Liver (tissue), 8 donors: ENCODE measurements at regions not wholly inside any gene's neighbourhood (a gene's known extent, or its start where the extent isn't known, plus 50 kb on each side); places are given as distances from the start of the nearest gene placed in this dataset.

Source experiments
- DNase-seq: peaks from one replicate; pipeline ENCODE4 v3.0.0-alpha.2; 2017; ENCODE audit warnings: low spot score
- H3K27ac ChIP-seq, 2 donors: one replicate each; pipeline ENCODE4 v1.7.0; 2013; ENCODE audit warnings: inconsistent platforms in 2 of 2, low read length in 2 of 2, control low read depth in 1 of 2, low read depth in 1 of 2, mild to moderate bottlenecking in 1 of 2
- H3K27me3 ChIP-seq, 4 donors: one replicate each; pipeline versions ENCODE4 v1.6.1 to v1.7.0; 2013; ENCODE audit warnings: low read length in 3 of 4, inconsistent platforms in 1 of 4, mild to moderate bottlenecking in 1 of 4, moderate library complexity in 1 of 4; ENCODE audit not compliant: control insufficient read depth in 4 of 4, insufficient read depth in 4 of 4
- H3K36me3 ChIP-seq, 4 donors: one replicate each; pipeline versions ENCODE4 v1.6.1 to v1.7.0; 2013; ENCODE audit warnings: low read length in 3 of 4, mild to moderate bottlenecking in 3 of 4, low read depth in 1 of 4, moderate library complexity in 1 of 4; ENCODE audit not compliant: control insufficient read depth in 4 of 4, insufficient read depth in 3 of 4
- H3K4me1 ChIP-seq, 4 donors: one replicate each; pipeline versions ENCODE4 v1.6.1 to v1.7.0; 2013; ENCODE audit warnings: low read length in 3 of 4, mild to moderate bottlenecking in 3 of 4, moderate library complexity in 1 of 4; ENCODE audit not compliant: control insufficient read depth in 4 of 4, insufficient read depth in 4 of 4
- H3K4me3 ChIP-seq, 3 donors: one replicate each; pipeline versions ENCODE4 v1.6.1 to v1.7.0; 2013; ENCODE audit warnings: low read length in 3 of 3, control low read depth in 1 of 3, low read depth in 1 of 3, mild to moderate bottlenecking in 1 of 3
- H3K9ac ChIP-seq, 2 donors: one replicate each; pipeline ENCODE4 v1.7.0; 2013; ENCODE audit warnings: low read length in 2 of 2, mild to moderate bottlenecking in 2 of 2, moderate library complexity in 2 of 2, control low read depth in 1 of 2, low read depth in 1 of 2
- H3K9me3 ChIP-seq, 4 donors: one replicate each; pipeline versions ENCODE4 v1.6.1 to v1.7.0; 2013; ENCODE audit warnings: low read length in 3 of 4; ENCODE audit not compliant: control insufficient read depth in 4 of 4
- EGR1 ChIP-seq, 2 donors: IDR thresholded peaks; 2 replicates each; pipeline ENCODE4 v1.6.1; 2016 to 2018; ENCODE audit warnings: antibody characterized with exemption in 2 of 2, low read depth in 2 of 2
- FOXA1 ChIP-seq: IDR thresholded peaks from 2 replicates; pipeline ENCODE4 v1.6.1; 2016; ENCODE audit warnings: antibody characterized with exemption
- FOXA2 ChIP-seq: IDR thresholded peaks from 2 replicates; pipeline ENCODE4 v1.6.1; 2016; ENCODE audit warnings: antibody characterized with exemption
- GABPA ChIP-seq, 2 donors: IDR thresholded peaks in 1 of 2; conservative IDR thresholded peaks in 1 of 2; 2 replicates each; pipeline ENCODE4 v1.6.1; 2016; ENCODE audit warnings: antibody characterized with exemption in 2 of 2, mild to moderate bottlenecking in 1 of 2, moderate library complexity in 1 of 2
- HNF4A ChIP-seq, 2 donors: conservative IDR thresholded peaks; 2 replicates each; pipeline ENCODE4 v1.6.1; 2016; ENCODE audit warnings: antibody characterized with exemption in 2 of 2, mild to moderate bottlenecking in 2 of 2
- HNF4G ChIP-seq: IDR thresholded peaks from 2 replicates; pipeline ENCODE4 v1.6.1; 2016; ENCODE audit warnings: antibody characterized with exemption
- JUND ChIP-seq, 2 donors: IDR thresholded peaks; 2 replicates each; pipeline ENCODE4 v1.6.1; 2016; ENCODE audit warnings: antibody characterized with exemption in 2 of 2
- NR2F2 ChIP-seq: IDR thresholded peaks from 2 replicates; pipeline ENCODE4 v1.6.1; 2016; ENCODE audit warnings: antibody characterized with exemption
- RAD21 ChIP-seq, 2 donors: IDR thresholded peaks; 2 replicates each; pipeline ENCODE4 v1.6.1; 2016; ENCODE audit warnings: antibody characterized with exemption in 2 of 2, mild to moderate bottlenecking in 2 of 2
- REST ChIP-seq: IDR thresholded peaks from 2 replicates; pipeline ENCODE4 v1.6.1; 2016; ENCODE audit warnings: antibody characterized with exemption, mild to moderate bottlenecking
- RXRA ChIP-seq, 2 donors: IDR thresholded peaks; 2 replicates each; pipeline ENCODE4 v1.6.1; 2017 to 2018; ENCODE audit warnings: antibody characterized with exemption in 2 of 2, mild to moderate bottlenecking in 1 of 2
- SP1 ChIP-seq: IDR thresholded peaks from 2 replicates; pipeline ENCODE4 v1.6.1; 2018; ENCODE audit warnings: antibody characterized with exemption, mild to moderate bottlenecking
- TAF1 ChIP-seq: conservative IDR thresholded peaks from 2 replicates; pipeline ENCODE4 v1.6.1; 2016; ENCODE audit warnings: antibody characterized with exemption, mild to moderate bottlenecking
- YY1 ChIP-seq: IDR thresholded peaks from 2 replicates; pipeline ENCODE4 v1.6.1; 2016; ENCODE audit warnings: antibody characterized with exemption, mild to moderate bottlenecking
- ZBTB33 ChIP-seq: IDR thresholded peaks from 2 replicates; pipeline ENCODE4 v1.6.1; 2016; ENCODE audit warnings: antibody characterized with exemption
- WGBS: extraction: QIAGEN DNeasy Blood & Tissue Kit; methylation state at CpG from one replicate; pipeline ENCODE4 v1.1.7; 2013; 5-methylcytosine and 5-hydroxymethylcytosine counted together
- TF ChIP-seq, protein P1 (sequence below): IDR thresholded peaks from 2 replicates; pipeline ENCODE4 v1.6.1; 2016; ENCODE audit warnings: antibody characterized with exemption
- TF ChIP-seq, protein P2 (sequence below): fragments of 150-350 bp; IDR thresholded peaks from 2 replicates; pipeline ENCODE4 v1.5.1; 2017; ENCODE audit warnings: improper control_type of control experiment, low read depth, low read length; ENCODE audit not compliant: missing input control
- TF ChIP-seq, protein P3 (sequence below): IDR thresholded peaks from 2 replicates; pipeline ENCODE4 v1.6.1; 2016; ENCODE audit warnings: antibody characterized with exemption
- donor health status: healthy.
- donor health status: healthy.
- donor health status: healthy.
- donor health status: healthy.
- donor health status: healthy.

- no peak overlapping the region for H3K4me3 ChIP-seq
- no peak for DNase-seq
- no peak overlapping the region for H3K9ac ChIP-seq
- no peaks in the 10 kb centered on the region for H3K4me1 ChIP-seq
- WGBS, result 73% methylated on average over 9 of the region's 9 CpGs
- peaks cover 0 to 5% (median 3%) of the 10 kb centered on the region in 4 donors for H3K27me3 ChIP-seq
- H3K27ac ChIP-seq, result no peak overlapping the region
- no peaks in the 10 kb centered on the region for H3K9me3 ChIP-seq
- no peak for TF ChIP-seq RXRA (IDR thresholded peaks at IDR 0.05)
- no peak for TF ChIP-seq EGR1 (IDR thresholded peaks at IDR 0.05; ENCODE audit: low read depth in 2 of 2)
- TF ChIP-seq, protein P1, sequence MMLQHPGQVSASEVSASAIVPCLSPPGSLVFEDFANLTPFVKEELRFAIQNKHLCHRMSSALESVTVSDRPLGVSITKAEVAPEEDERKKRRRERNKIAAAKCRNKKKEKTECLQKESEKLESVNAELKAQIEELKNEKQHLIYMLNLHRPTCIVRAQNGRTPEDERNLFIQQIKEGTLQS, result no peak
- no peak for TF ChIP-seq GABPA (IDR thresholded peaks at IDR 0.05 in 1 of 2, conservative IDR thresholded peaks at IDR 0.05 in 1 of 2)
- no peak for TF ChIP-seq YY1
- TF ChIP-seq FOXA1, result no peak
- no peak for TF ChIP-seq SP1
- no peak for TF ChIP-seq ZBTB33
- TF ChIP-seq, protein P2, sequence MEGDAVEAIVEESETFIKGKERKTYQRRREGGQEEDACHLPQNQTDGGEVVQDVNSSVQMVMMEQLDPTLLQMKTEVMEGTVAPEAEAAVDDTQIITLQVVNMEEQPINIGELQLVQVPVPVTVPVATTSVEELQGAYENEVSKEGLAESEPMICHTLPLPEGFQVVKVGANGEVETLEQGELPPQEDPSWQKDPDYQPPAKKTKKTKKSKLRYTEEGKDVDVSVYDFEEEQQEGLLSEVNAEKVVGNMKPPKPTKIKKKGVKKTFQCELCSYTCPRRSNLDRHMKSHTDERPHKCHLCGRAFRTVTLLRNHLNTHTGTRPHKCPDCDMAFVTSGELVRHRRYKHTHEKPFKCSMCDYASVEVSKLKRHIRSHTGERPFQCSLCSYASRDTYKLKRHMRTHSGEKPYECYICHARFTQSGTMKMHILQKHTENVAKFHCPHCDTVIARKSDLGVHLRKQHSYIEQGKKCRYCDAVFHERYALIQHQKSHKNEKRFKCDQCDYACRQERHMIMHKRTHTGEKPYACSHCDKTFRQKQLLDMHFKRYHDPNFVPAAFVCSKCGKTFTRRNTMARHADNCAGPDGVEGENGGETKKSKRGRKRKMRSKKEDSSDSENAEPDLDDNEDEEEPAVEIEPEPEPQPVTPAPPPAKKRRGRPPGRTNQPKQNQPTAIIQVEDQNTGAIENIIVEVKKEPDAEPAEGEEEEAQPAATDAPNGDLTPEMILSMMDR, result no peak
- TF ChIP-seq FOXA2, result no peak
- no peak for TF ChIP-seq HNF4G
- TF ChIP-seq HNF4A (conservative IDR thresholded peaks at IDR 0.05), result no peak
- TF ChIP-seq REST, result no peak
- TF ChIP-seq RAD21 (IDR thresholded peaks at IDR 0.05), result no peak
- no peak for TF ChIP-seq TAF1
- no peak for TF ChIP-seq JUND (IDR thresholded peaks at IDR 0.05)
- TF ChIP-seq, protein P3, sequence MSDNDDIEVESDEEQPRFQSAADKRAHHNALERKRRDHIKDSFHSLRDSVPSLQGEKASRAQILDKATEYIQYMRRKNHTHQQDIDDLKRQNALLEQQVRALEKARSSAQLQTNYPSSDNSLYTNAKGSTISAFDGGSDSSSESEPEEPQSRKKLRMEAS, result no peak
- TF ChIP-seq NR2F2, result no peak
- H3K36me3 ChIP-seq, result no peaks in the 10 kb centered on the region
Measured at GRCh38 chr22:45094825-45095224, 68.9 kb upstream of the NUP50 start.
